K562 (cell line): ENCODE measurements at regions not wholly inside any gene's neighbourhood (a gene's known extent, or its start where the extent isn't known, plus 50 kb on each side); places are given as distances from the start of the nearest gene placed in this dataset.

Experiments
- CREM ChIP-seq: IDR thresholded peaks from 2 replicates; pipeline ENCODE4 v1.6.1; 2014; ENCODE audit warnings: antibody characterized with exemption, low read depth
- ETV5 ChIP-seq: sonication (generic); formaldehyde crosslinking; IDR thresholded peaks from 2 replicates; pipeline ENCODE4 v1.4.0; 2020; ENCODE audit warnings: low read depth, mild to moderate bottlenecking, missing genetic modification reagents
- SIX5 ChIP-seq, 2 experiments: IDR thresholded peaks; 2 replicates each; pipeline ENCODE4 v1.6.1; 2011; ENCODE audit warnings: low read length in 2 of 2, borderline replicate concordance in 1 of 2, low read depth in 1 of 2, mild to moderate bottlenecking in 1 of 2, moderate library complexity in 1 of 2; ENCODE audit not compliant: insufficient read depth in 1 of 2
- ZNF146 ChIP-seq: IDR thresholded peaks from one replicate; pipeline ENCODE4 v1.6.1; 2018; ENCODE audit warnings: missing compliant biosample characterization; ENCODE audit not compliant: unreplicated experiment
- ZNF644 ChIP-seq: fragments of 200-800 bp; sonication (Bioruptor generic); IDR thresholded peaks from 2 replicates; pipeline ENCODE4 v1.6.1; 2016; ENCODE audit warnings: low read depth, missing genetic modification characterization, missing compliant biosample characterization
- TF ChIP-seq, protein P1 (sequence below): sonication (generic); formaldehyde crosslinking; IDR thresholded peaks from 2 replicates; pipeline ENCODE4 v1.8.0; 2022; ENCODE audit warnings: missing genetic modification reagents, mild to moderate bottlenecking, moderate library complexity, borderline replicate concordance
- TF ChIP-seq, protein P2 (sequence below): fragments of 250-450 bp; sonication (Bioruptor Pico); IDR thresholded peaks from 2 replicates; pipeline ENCODE4 v1.5.0; 2022; ENCODE audit warnings: mild to moderate bottlenecking
- TF ChIP-seq, protein P3 (sequence below), 2 experiments: fragments of 200-800 bp in 1 of 2; sonication (Bioruptor generic) in 1 of 2; sonication (generic) in 1 of 2; formaldehyde crosslinking in 1 of 2; IDR thresholded peaks in 1 of 2; conservative IDR thresholded peaks in 1 of 2; 2 replicates each; pipeline versions ENCODE4 v1.5.0 to v1.6.1; 2016 to 2020; ENCODE audit warnings: missing compliant biosample characterization in 1 of 2, missing genetic modification characterization in 1 of 2, missing genetic modification reagents in 1 of 2
- TF ChIP-seq, protein P4 (sequence below): sonication (generic); formaldehyde crosslinking; IDR thresholded peaks from 2 replicates; pipeline ENCODE4 v1.9.0; 2022; ENCODE audit warnings: mild to moderate bottlenecking, missing genetic modification reagents

DNA sequence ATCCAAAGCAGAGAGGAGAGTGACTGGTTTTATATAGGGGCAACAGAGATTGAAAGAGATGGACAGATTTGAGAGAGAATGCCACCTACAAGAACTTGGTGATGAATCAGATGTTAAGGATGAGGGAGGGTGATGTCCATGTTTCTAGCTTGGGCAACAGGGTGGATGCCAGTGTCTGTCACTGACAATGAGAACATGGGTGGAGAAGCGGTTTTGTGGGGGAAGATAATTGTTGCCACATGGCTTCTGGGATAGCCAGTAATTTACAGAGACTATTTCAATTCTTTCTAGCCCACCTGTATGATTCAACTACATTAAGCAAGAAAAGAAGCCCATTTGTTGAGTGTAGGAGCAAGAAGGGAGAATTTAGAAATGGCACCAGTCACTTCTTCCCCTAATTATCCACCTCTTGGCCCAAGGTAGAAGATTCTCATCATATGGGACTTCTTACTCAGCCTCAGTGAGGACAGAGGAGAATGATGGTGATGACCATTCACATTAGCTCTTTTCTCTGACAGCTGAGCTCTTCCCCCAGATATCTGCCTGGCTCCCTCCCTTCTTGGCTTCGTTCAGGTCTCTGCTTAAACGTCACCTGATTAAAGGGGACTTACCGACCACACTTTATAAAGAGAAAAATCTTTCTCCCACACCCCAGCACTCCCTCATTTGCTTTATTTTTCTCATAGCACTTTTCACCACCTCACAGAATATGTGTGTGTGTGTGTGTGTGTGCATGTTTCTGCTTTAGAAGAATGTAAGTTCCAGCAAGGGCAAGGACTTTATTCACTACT is 117.8 kb downstream of the DUSP6 start (continued):
- no peak for TF ChIP-seq ETV5 (CRISPR knock-in tag)
- TF ChIP-seq, protein P1, sequence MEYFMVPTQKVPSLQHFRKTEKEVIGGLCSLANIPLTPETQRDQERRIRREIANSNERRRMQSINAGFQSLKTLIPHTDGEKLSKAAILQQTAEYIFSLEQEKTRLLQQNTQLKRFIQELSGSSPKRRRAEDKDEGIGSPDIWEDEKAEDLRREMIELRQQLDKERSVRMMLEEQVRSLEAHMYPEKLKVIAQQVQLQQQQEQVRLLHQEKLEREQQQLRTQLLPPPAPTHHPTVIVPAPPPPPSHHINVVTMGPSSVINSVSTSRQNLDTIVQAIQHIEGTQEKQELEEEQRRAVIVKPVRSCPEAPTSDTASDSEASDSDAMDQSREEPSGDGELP, result no peak
- no peak for TF ChIP-seq SIX5 (IDR thresholded peaks at IDR 0.05; ENCODE audit: borderline replicate concordance in 1 of 2, insufficient read depth in 1 of 2, low read depth in 1 of 2, low read length in 2 of 2)
- TF ChIP-seq, protein P2, sequence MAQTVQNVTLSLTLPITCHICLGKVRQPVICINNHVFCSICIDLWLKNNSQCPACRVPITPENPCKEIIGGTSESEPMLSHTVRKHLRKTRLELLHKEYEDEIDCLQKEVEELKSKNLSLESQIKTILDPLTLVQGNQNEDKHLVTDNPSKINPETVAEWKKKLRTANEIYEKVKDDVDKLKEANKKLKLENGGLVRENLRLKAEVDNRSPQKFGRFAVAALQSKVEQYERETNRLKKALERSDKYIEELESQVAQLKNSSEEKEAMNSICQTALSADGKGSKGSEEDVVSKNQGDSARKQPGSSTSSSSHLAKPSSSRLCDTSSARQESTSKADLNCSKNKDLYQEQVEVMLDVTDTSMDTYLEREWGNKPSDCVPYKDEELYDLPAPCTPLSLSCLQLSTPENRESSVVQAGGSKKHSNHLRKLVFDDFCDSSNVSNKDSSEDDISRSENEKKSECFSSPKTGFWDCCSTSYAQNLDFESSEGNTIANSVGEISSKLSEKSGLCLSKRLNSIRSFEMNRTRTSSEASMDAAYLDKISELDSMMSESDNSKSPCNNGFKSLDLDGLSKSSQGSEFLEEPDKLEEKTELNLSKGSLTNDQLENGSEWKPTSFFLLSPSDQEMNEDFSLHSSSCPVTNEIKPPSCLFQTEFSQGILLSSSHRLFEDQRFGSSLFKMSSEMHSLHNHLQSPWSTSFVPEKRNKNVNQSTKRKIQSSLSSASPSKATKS (CRISPR knock-in tag), result no peak
- no peak for TF ChIP-seq ZNF146 (CRISPR knock-in tag)
- TF ChIP-seq, protein P3, sequence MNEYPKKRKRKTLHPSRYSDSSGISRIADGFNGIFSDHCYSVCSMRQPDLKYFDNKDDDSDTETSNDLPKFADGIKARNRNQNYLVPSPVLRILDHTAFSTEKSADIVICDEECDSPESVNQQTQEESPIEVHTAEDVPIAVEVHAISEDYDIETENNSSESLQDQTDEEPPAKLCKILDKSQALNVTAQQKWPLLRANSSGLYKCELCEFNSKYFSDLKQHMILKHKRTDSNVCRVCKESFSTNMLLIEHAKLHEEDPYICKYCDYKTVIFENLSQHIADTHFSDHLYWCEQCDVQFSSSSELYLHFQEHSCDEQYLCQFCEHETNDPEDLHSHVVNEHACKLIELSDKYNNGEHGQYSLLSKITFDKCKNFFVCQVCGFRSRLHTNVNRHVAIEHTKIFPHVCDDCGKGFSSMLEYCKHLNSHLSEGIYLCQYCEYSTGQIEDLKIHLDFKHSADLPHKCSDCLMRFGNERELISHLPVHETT (CRISPR knock-in tag; conservative IDR thresholded peaks at IDR 0.05 in 1 of 2, IDR thresholded peaks at IDR 0.05 in 1 of 2), result peak in 1 of 2 experiments; percentile 63; a peak in 2 of 4 replicates
- TF ChIP-seq, protein P4, sequence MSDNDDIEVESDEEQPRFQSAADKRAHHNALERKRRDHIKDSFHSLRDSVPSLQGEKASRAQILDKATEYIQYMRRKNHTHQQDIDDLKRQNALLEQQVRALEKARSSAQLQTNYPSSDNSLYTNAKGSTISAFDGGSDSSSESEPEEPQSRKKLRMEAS (CRISPR knock-in tag), result no peak
- no peak for TF ChIP-seq CREM
- 0 out of 2 replicates have a peak, but pooled peaks have one; percentile 51 for TF ChIP-seq ZNF644
